GM12872 (cell line): ENCODE measurements at regions not wholly inside any gene's neighbourhood (a gene's known extent, or its start where the extent isn't known, plus 50 kb on each side); places are given as distances from the start of the nearest gene placed in this dataset.

Experiments
- CTCF ChIP-seq: IDR thresholded peaks from 3 replicates; pipeline ENCODE4 v1.5.1; 2011; ENCODE audit warnings: low read depth, mild to moderate bottlenecking, low read length, moderate library complexity; ENCODE audit not compliant: insufficient read depth

GRCh38 chrX:22788221-22788620, 211.5 kb upstream of the DDX53 start:
- no peak for TF ChIP-seq CTCF

- no peak for TF ChIP-seq CTCF
Observed at GRCh38 chrX:22795671-22796070, 204.1 kb upstream of the DDX53 start.

GRCh38 chrX:22800360-22800759, 199.4 kb upstream of the DDX53 start:
- TF ChIP-seq CTCF = no peak

- no peak for TF ChIP-seq CTCF
Observed at GRCh38 chrX:22800806-22801205, 199.0 kb upstream of the DDX53 start.

GRCh38 chrX:22803353-22803752, 196.4 kb upstream of the DDX53 start:
- no peak for TF ChIP-seq CTCF

- no peak for TF ChIP-seq CTCF
Observed at GRCh38 chrX:22810876-22811275, 188.9 kb upstream of the DDX53 start.

GRCh38 chrX:22818061-22818460, 181.7 kb upstream of the DDX53 start:
- TF ChIP-seq CTCF = no peak

GRCh38 chrX:22855693-22856092, 144.1 kb upstream of the DDX53 start:
- no peak for TF ChIP-seq CTCF
